ENCODE measurements at regions not wholly inside any gene's neighbourhood (a gene's known extent, or its start where the extent isn't known, plus 50 kb on each side); places are given as distances from the start of the nearest gene placed in this dataset.

GRCh38 chr4:159758061-159758460 is 655.2 kb downstream of the RAPGEF2 start:
- TF ChIP-seq POLR2A (IDR thresholded peaks at IDR 0.05; ENCODE audit: low read length) (no peak), GATA1 (IDR thresholded peaks at IDR 0.05; ENCODE audit: low read depth, low read length) (no peak)

Measured in erythroblast (primary cell).